ENCODE measurements at regions not wholly inside any gene's neighbourhood (a gene's known extent, or its start where the extent isn't known, plus 50 kb on each side); places are given as distances from the start of the nearest gene placed in this dataset.

GRCh38 chr1:166379447-166379846 is 212.6 kb upstream of the FAM78B start:
- TF ChIP-seq, protein P1, sequence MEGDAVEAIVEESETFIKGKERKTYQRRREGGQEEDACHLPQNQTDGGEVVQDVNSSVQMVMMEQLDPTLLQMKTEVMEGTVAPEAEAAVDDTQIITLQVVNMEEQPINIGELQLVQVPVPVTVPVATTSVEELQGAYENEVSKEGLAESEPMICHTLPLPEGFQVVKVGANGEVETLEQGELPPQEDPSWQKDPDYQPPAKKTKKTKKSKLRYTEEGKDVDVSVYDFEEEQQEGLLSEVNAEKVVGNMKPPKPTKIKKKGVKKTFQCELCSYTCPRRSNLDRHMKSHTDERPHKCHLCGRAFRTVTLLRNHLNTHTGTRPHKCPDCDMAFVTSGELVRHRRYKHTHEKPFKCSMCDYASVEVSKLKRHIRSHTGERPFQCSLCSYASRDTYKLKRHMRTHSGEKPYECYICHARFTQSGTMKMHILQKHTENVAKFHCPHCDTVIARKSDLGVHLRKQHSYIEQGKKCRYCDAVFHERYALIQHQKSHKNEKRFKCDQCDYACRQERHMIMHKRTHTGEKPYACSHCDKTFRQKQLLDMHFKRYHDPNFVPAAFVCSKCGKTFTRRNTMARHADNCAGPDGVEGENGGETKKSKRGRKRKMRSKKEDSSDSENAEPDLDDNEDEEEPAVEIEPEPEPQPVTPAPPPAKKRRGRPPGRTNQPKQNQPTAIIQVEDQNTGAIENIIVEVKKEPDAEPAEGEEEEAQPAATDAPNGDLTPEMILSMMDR (IDR thresholded peaks at IDR 0.05; ENCODE audit: low read length) = no peak
- no peak for TF ChIP-seq EZH2 (optimal IDR thresholded peaks at IDR 0.05; ENCODE audit: low read depth, low read length)

All from MM.1S (cell line).